PFSK-1 (cell line): ENCODE measurements at regions not wholly inside any gene's neighbourhood (a gene's known extent, or its start where the extent isn't known, plus 50 kb on each side); places are given as distances from the start of the nearest gene placed in this dataset.

Experiments
- POLR2AphosphoS5 ChIP-seq: IDR thresholded peaks from 2 replicates; pipeline ENCODE4 v1.6.1; 2012; ENCODE audit warnings: low read depth, mild to moderate bottlenecking, control low read depth, low read length, moderate library complexity
- REST ChIP-seq, 2 experiments: IDR thresholded peaks; 2 replicates each; pipeline versions ENCODE4 v1.6.1 to v1.8.0; 2011 to 2012; ENCODE audit warnings: low read depth in 2 of 2, low read length in 2 of 2, control low read depth in 1 of 2, inconsistent platforms in 1 of 2, mild to moderate bottlenecking in 1 of 2, moderate library complexity in 1 of 2; ENCODE audit not compliant: insufficient read depth in 1 of 2

- TF ChIP-seq POLR2AphosphoS5 (no peak), REST (IDR thresholded peaks at IDR 0.05; ENCODE audit: insufficient read depth in 1 of 2, low read depth in 2 of 2, low read length in 2 of 2) (no peak)
Observed at GRCh38 chr7:50954245-50954644, 171.5 kb upstream of the GRB10 start.
